SU-DHL-6 (cell line): ENCODE measurements at regions not wholly inside any gene's neighbourhood (a gene's known extent, or its start where the extent isn't known, plus 50 kb on each side); places are given as distances from the start of the nearest gene placed in this dataset.

Source experiments
- CTCF ChIP-seq: fragments of 200-600 bp; sonication (generic); IDR thresholded peaks from one replicate; pipeline ENCODE4 v1.5.1; 2017; ENCODE audit warnings: antibody characterized with exemption, mild to moderate bottlenecking, low read length, moderate library complexity; ENCODE audit not compliant: insufficient read depth, poor library complexity, severe bottlenecking
- EZH2phosphoT487 ChIP-seq: fragments of 200-600 bp; sonication (generic), shearing (Covaris generic); conservative IDR thresholded peaks from 2 replicates; pipeline ENCODE4 v1.6.1; 2018; ENCODE audit warnings: mild to moderate bottlenecking, antibody characterized with exemption, low read length, moderate library complexity, mixed read lengths

GRCh38 chr12:115201966-115202365 lies 518.0 kb upstream of the TBX3 start:
- TF ChIP-seq CTCF (no peak), EZH2phosphoT487 (no peak)
